Transverse colon (tissue), 4 donors: ENCODE measurements at regions not wholly inside any gene's neighbourhood (a gene's known extent, or its start where the extent isn't known, plus 50 kb on each side); places are given as distances from the start of the nearest gene placed in this dataset.

ENCODE experiments used
- DNase-seq: peaks from one replicate; pipeline ENCODE4 v3.0.0-alpha.2; 2019
- H3K27ac ChIP-seq, 4 donors: fragments of 200-600 bp; sonication (generic); 2 replicates each; pipeline ENCODE4 v1.5.1; 2016 to 2018; ENCODE audit warnings: inconsistent platforms in 4 of 4
- H3K27me3 ChIP-seq: fragments of 200-600 bp; sonication (generic); 2 replicates; pipeline ENCODE4 v1.5.1; 2017; ENCODE audit warnings: inconsistent platforms
- H3K36me3 ChIP-seq, 4 donors: fragments of 200-600 bp; sonication (generic); 2 replicates each; pipeline ENCODE4 v1.5.1; 2017 to 2019; ENCODE audit warnings: inconsistent platforms in 4 of 4
- H3K4me1 ChIP-seq, 4 donors: fragments of 200-600 bp; sonication (generic); 2 replicates each; pipeline ENCODE4 v1.5.1; 2017 to 2020; ENCODE audit warnings: inconsistent platforms in 4 of 4
- H3K4me3 ChIP-seq, 4 donors: fragments of 200-600 bp; sonication (generic); 1 replicate in 1 of 4; 2 replicates in 3 of 4; pipeline versions ENCODE4 v1.5.1 to v1.6.1; 2017 to 2019; ENCODE audit warnings: inconsistent platforms in 4 of 4
- H3K9me3 ChIP-seq, 2 donors: fragments of 200-600 bp; sonication (generic); 2 replicates each; pipeline ENCODE4 v1.5.1; 2017 to 2019; ENCODE audit warnings: inconsistent platforms in 2 of 2
- CTCF ChIP-seq, 5 experiments: fragments of 200-600 bp in 3 of 5; fragments of 450-650 bp in 2 of 5; sonication (generic) in 3 of 5; IDR thresholded peaks; 1 replicate in 2 of 5; 2 replicates in 3 of 5; pipeline ENCODE4 v1.5.1; 2016 to 2017; ENCODE audit warnings: antibody characterized with exemption in 5 of 5, inconsistent platforms in 3 of 5, mild to moderate bottlenecking in 2 of 5, moderate library complexity in 1 of 5
- EP300 ChIP-seq: sonication (generic); formaldehyde crosslinking; IDR thresholded peaks from one replicate; pipeline ENCODE4 v1.6.1; 2017; ENCODE audit warnings: antibody characterized with exemption, low read depth
- POLR2A ChIP-seq: fragments of 450-650 bp; IDR thresholded peaks from one replicate; pipeline ENCODE4 v1.6.1; 2016; ENCODE audit warnings: antibody characterized with exemption, mild to moderate bottlenecking, moderate library complexity
- POLR2AphosphoS5 ChIP-seq, 3 donors: sonication (generic); formaldehyde crosslinking; IDR thresholded peaks; one replicate each; pipeline ENCODE4 v1.6.1; 2016; ENCODE audit warnings: antibody characterized with exemption in 3 of 3
- WGBS, 2 donors: methylation state at CpG; one replicate each; pipeline ENCODE4 v1.1.5; 2018; ENCODE audit warnings: low coverage in 1 of 2; 5-methylcytosine and 5-hydroxymethylcytosine counted together
- in situ Hi-C, 4 donors: fragments of 200-750 bp; cut with MboI; loops; one replicate each; pipeline versions ENCODE4 v1.15.0 to v1.15.1; 2017; ENCODE audit warnings: low sequenced_read_pairs in 3 of 4, low pct_ligation_motif_present in 1 of 4, low pct_unique_long_range_greater_than_20kb in 1 of 4
- intact Hi-C: fragments of 100-400 bp; cut with DNase I; formaldehyde crosslinking; loops from one replicate; pipeline ENCODE4 v1.15.1; 2023; ENCODE audit warnings: low total_unique reads

- Histone ChIP-seq H3K36me3 (no peaks in the 10 kb centered on the region), H3K9me3 (no peaks in the 10 kb centered on the region), H3K27ac (no peak overlapping the region), H3K4me1 (no peaks in the 10 kb centered on the region), H3K27me3 (no peaks in the 10 kb centered on the region), H3K4me3 (no peak overlapping the region)
- TF ChIP-seq POLR2A (no peak), CTCF (IDR thresholded peaks at IDR 0.05) (no peak), POLR2AphosphoS5 (IDR thresholded peaks at IDR 0.05) (no peak), EP300 (no peak)
- intact Hi-C loops (no loop called here), in situ Hi-C loops (no loop called here)
- 50 to 76% methylated on average over 2 of the region's 2 CpGs for WGBS, 2 donors
- no peak for DNase-seq
Observed at GRCh38 chr20:16842486-16843120, 94.4 kb downstream of the OTOR start.

GRCh38 chr20:16844406-16844805, 96.2 kb downstream of the OTOR start:
- TF ChIP-seq POLR2AphosphoS5 (IDR thresholded peaks at IDR 0.05) (no peak), CTCF (IDR thresholded peaks at IDR 0.05) (no peak), EP300 (no peak), POLR2A (no peak)
- Histone ChIP-seq H3K4me1 (no peaks in the 10 kb centered on the region), H3K36me3 (no peaks in the 10 kb centered on the region), H3K9me3 (no peaks in the 10 kb centered on the region), H3K27me3 (no peaks in the 10 kb centered on the region), H3K27ac (no peak overlapping the region), H3K4me3 (no peak overlapping the region)
- intact Hi-C loops (no loop called here), in situ Hi-C loops (no loop called here)
- 91 to 100% methylated on average over 1 of the region's 1 CpG for WGBS, 2 donors
- no peak for DNase-seq

- Histone ChIP-seq H3K9me3 (no peaks in the 10 kb centered on the region), H3K27ac (no peak overlapping the region), H3K27me3 (no peaks in the 10 kb centered on the region), H3K4me1 (no peaks in the 10 kb centered on the region), H3K4me3 (no peak overlapping the region), H3K36me3 (no peaks in the 10 kb centered on the region)
- in situ Hi-C loops = no loop called here
- intact Hi-C loops = no loop called here
- TF ChIP-seq EP300 = no peak
- no peak for TF ChIP-seq POLR2AphosphoS5 (IDR thresholded peaks at IDR 0.05)
- no peak for TF ChIP-seq POLR2A
- no peak for DNase-seq
- WGBS, 2 donors = 30 to 40% methylated on average over 1 of the region's 1 CpG
Observed at GRCh38 chr20:16846006-16846405, 97.8 kb downstream of the OTOR start.

GRCh38 chr20:16848061-16848460, 99.9 kb downstream of the OTOR start:
- Histone ChIP-seq H3K27ac (no peak overlapping the region), H3K4me1 (no peaks in the 10 kb centered on the region), H3K27me3 (no peaks in the 10 kb centered on the region), H3K4me3 (no peak overlapping the region), H3K36me3 (no peaks in the 10 kb centered on the region), H3K9me3 (no peaks in the 10 kb centered on the region)
- intact Hi-C loops (no loop called here), in situ Hi-C loops (no loop called here)
- TF ChIP-seq CTCF (IDR thresholded peaks at IDR 0.05) (no peak), POLR2A (no peak), EP300 (no peak), POLR2AphosphoS5 (IDR thresholded peaks at IDR 0.05) (no peak)
- DNase-seq = no peak

- no peak for DNase-seq
- Histone ChIP-seq H3K9me3 (no peaks in the 10 kb centered on the region), H3K27me3 (no peaks in the 10 kb centered on the region), H3K4me3 (no peak overlapping the region), H3K36me3 (no peaks in the 10 kb centered on the region), H3K27ac (no peak overlapping the region), H3K4me1 (no peaks in the 10 kb centered on the region)
- TF ChIP-seq CTCF (IDR thresholded peaks at IDR 0.05) (no peak), EP300 (no peak), POLR2AphosphoS5 (IDR thresholded peaks at IDR 0.05) (no peak), POLR2A (no peak)
- intact Hi-C loops (no loop called here), in situ Hi-C loops (no loop called here)
- 56 to 58% methylated on average over 1 of the region's 1 CpG for WGBS, 2 donors
Observed at GRCh38 chr20:16848526-16848925, 100.4 kb downstream of the OTOR start.
